ENCODE measurements at regions not wholly inside any gene's neighbourhood (a gene's known extent, or its start where the extent isn't known, plus 50 kb on each side); places are given as distances from the start of the nearest gene placed in this dataset.

GRCh38 chr13:78098249-78098648, 179.6 kb upstream of the EDNRB start:
- TF ChIP-seq CTCF (IDR thresholded peaks at IDR 0.05), result no peak
- no peak for TF ChIP-seq EZH2 (IDR thresholded peaks at IDR 0.05; ENCODE audit: borderline replicate concordance, insufficient read depth, low read depth, low read length, poor library complexity, severe bottlenecking)
- CTCF ChIA-PET, result interaction anchor here (1.0 kb wide), 1 partner anchor 23 kb away, joined by 3 read pairs; no protein-coding TSS in a partner anchor
- Histone ChIP-seq H3K9ac (ENCODE audit: low read length) (no peak overlapping the region), H3K4me3 (ENCODE audit: control extremely low read depth in 1 of 5, extremely low read depth in 1 of 5, insufficient read depth in 1 of 5, low read depth in 2 of 5, low read length in 4 of 5) (no peak overlapping the region), H3K27me3 (replicated peaks in 1 of 4; ENCODE audit: control extremely low read depth in 1 of 4, control insufficient read depth in 3 of 4, insufficient read depth in 4 of 4, low read length in 3 of 4) (no peaks in the 10 kb centered on the region), H3K4me1 (ENCODE audit: control insufficient read depth in 2 of 2, insufficient read depth in 2 of 2, low read length in 2 of 2) (no peaks in the 10 kb centered on the region), H2AFZ (ENCODE audit: insufficient read depth, low read depth, low read length, poor library complexity, severe bottlenecking) (no peak overlapping the region), H4K20me1 (ENCODE audit: control insufficient read depth, insufficient read depth, low read length, poor library complexity, severe bottlenecking) (no peaks in the 10 kb centered on the region), H3K27ac (ENCODE audit: low read length in 2 of 2) (no peak overlapping the region), H3K36me3 (replicated peaks in 1 of 2; ENCODE audit: control extremely low read depth in 1 of 2, control insufficient read depth in 1 of 2, extremely low read depth in 1 of 2, insufficient read depth in 2 of 2, low read length in 1 of 2) (no peaks in the 10 kb centered on the region), H3K9me3 (ENCODE audit: control extremely low read depth in 1 of 3, control insufficient read depth in 2 of 3, insufficient read depth in 1 of 3, low read length in 2 of 3) (no peaks in the 10 kb centered on the region), H3K79me2 (ENCODE audit: control insufficient read depth, insufficient read depth, low read length) (no peaks in the 10 kb centered on the region), H3K4me2 (replicated peaks; ENCODE audit: low read depth, low read length, poor library complexity, severe bottlenecking) (no peak overlapping the region)
- Mint-ChIP-seq H3K4me1 (no peaks in the 10 kb centered on the region), H3K27ac (no peak overlapping the region), H3K4me3 (no peak overlapping the region), H3K27me3 (peaks cover 3% of the 10 kb centered on the region), H3K9me3 (ENCODE audit: insufficient read depth) (no peaks in the 10 kb centered on the region)
- intact Hi-C loops (cut with micrococcal nuclease), result no loop called here
- DNase-seq (no peak), ATAC-seq (ENCODE audit: low read depth) (no peak)
- 50% methylated on average over 1 of the region's 3 CpGs for WGBS (ENCODE audit: insufficient coverage)
- POLR2A ChIA-PET, result no interaction called here

- ATAC-seq (ENCODE audit: low read depth) (no peak), DNase-seq (no peak)
- Histone ChIP-seq H4K20me1 (ENCODE audit: control insufficient read depth, insufficient read depth, low read length, poor library complexity, severe bottlenecking) (no peaks in the 10 kb centered on the region), H3K4me3 (ENCODE audit: control extremely low read depth in 1 of 5, extremely low read depth in 1 of 5, insufficient read depth in 1 of 5, low read depth in 2 of 5, low read length in 4 of 5) (no peak overlapping the region), H3K79me2 (ENCODE audit: control insufficient read depth, insufficient read depth, low read length) (no peaks in the 10 kb centered on the region), H3K27ac (ENCODE audit: low read length in 2 of 2) (no peak overlapping the region), H2AFZ (ENCODE audit: insufficient read depth, low read depth, low read length, poor library complexity, severe bottlenecking) (no peak overlapping the region), H3K4me2 (replicated peaks; ENCODE audit: low read depth, low read length, poor library complexity, severe bottlenecking) (no peak overlapping the region), H3K9me3 (ENCODE audit: control extremely low read depth in 1 of 3, control insufficient read depth in 2 of 3, insufficient read depth in 1 of 3, low read length in 2 of 3) (no peaks in the 10 kb centered on the region), H3K27me3 (replicated peaks in 1 of 4; ENCODE audit: control extremely low read depth in 1 of 4, control insufficient read depth in 3 of 4, insufficient read depth in 4 of 4, low read length in 3 of 4) (no peaks in the 10 kb centered on the region), H3K36me3 (replicated peaks in 1 of 2; ENCODE audit: control extremely low read depth in 1 of 2, control insufficient read depth in 1 of 2, extremely low read depth in 1 of 2, insufficient read depth in 2 of 2, low read length in 1 of 2) (no peaks in the 10 kb centered on the region), H3K4me1 (ENCODE audit: control insufficient read depth in 2 of 2, insufficient read depth in 2 of 2, low read length in 2 of 2) (no peaks in the 10 kb centered on the region), H3K9ac (ENCODE audit: low read length) (no peak overlapping the region)
- WGBS (ENCODE audit: insufficient coverage), result no CpG with 5 or more reads among the region's 1 CpG
- peaks cover 3% of the 10 kb centered on the region for H3K27me3 Mint-ChIP-seq
- CTCF ChIA-PET, result no interaction called here
- intact Hi-C loops (cut with micrococcal nuclease), result no loop called here
- POLR2A ChIA-PET, result no interaction called here
- H3K27ac Mint-ChIP-seq, result no peak overlapping the region
- TF ChIP-seq CTCF (IDR thresholded peaks at IDR 0.05), result no peak
- TF ChIP-seq EZH2 (IDR thresholded peaks at IDR 0.05; ENCODE audit: borderline replicate concordance, insufficient read depth, low read depth, low read length, poor library complexity, severe bottlenecking), result no peak
- no peaks in the 10 kb centered on the region for H3K4me1 Mint-ChIP-seq
- no peak overlapping the region for H3K4me3 Mint-ChIP-seq
- H3K9me3 Mint-ChIP-seq (ENCODE audit: insufficient read depth), result no peaks in the 10 kb centered on the region
These were observed 177.6 kb upstream of the EDNRB start for GRCh38 chr13:78096221-78096620.

All from B cell (primary cell).